ENCODE measurements at regions not wholly inside any gene's neighbourhood (a gene's known extent, or its start where the extent isn't known, plus 50 kb on each side); places are given as distances from the start of the nearest gene placed in this dataset.

GRCh38 chr7:12864470-12865046 is 177.1 kb downstream of the ARL4A start:
- TF ChIP-seq EGR1 (IDR thresholded peaks at IDR 0.05), result no peak
- TF ChIP-seq MAX (IDR thresholded peaks at IDR 0.05), result no peak
- no peak for TF ChIP-seq FOXM1 (IDR thresholded peaks at IDR 0.05; ENCODE audit: borderline replicate concordance, low read depth)
- no peak for TF ChIP-seq YY1 (IDR thresholded peaks at IDR 0.05; ENCODE audit: low read depth)
- TF ChIP-seq REST (IDR thresholded peaks at IDR 0.05; ENCODE audit: low read depth), result no peak
- TF ChIP-seq TCF12 (IDR thresholded peaks at IDR 0.05; ENCODE audit: low read depth), result no peak
- TF ChIP-seq TAF1 (IDR thresholded peaks at IDR 0.05; ENCODE audit: low read depth), result no peak
- TF ChIP-seq EP300 (IDR thresholded peaks at IDR 0.05; ENCODE audit: borderline replicate concordance), result no peak
- no peak for TF ChIP-seq CREB1 (IDR thresholded peaks at IDR 0.05; ENCODE audit: low read depth)
- TF ChIP-seq USF1 (IDR thresholded peaks at IDR 0.05), result no peak
- TF ChIP-seq RAD21 (IDR thresholded peaks at IDR 0.05; ENCODE audit: low read depth), result no peak
